Ovary (tissue), 7 donors: ENCODE measurements at regions not wholly inside any gene's neighbourhood (a gene's known extent, or its start where the extent isn't known, plus 50 kb on each side); places are given as distances from the start of the nearest gene placed in this dataset.

ENCODE experiments used
- DNase-seq, 5 donors: peaks; one replicate each; pipeline ENCODE4 v3.0.0-alpha.2; 2019 to 2020
- H3K27ac ChIP-seq, 2 donors: fragments of 200-600 bp; one replicate each; pipeline versions ENCODE4 v1.5.1 to v1.8.0; 2019 to 2022
- H3K27me3 ChIP-seq: fragments of 200-600 bp; one replicate; pipeline ENCODE4 v1.8.0; 2022
- H3K36me3 ChIP-seq: fragments of 200-600 bp; sonication (generic); one replicate; pipeline ENCODE4 v1.5.1; 2019
- H3K4me1 ChIP-seq: one replicate; pipeline ENCODE4 v1.8.1; 2013; ENCODE audit warnings: mild to moderate bottlenecking, moderate library complexity; ENCODE audit not compliant: insufficient read depth
- H3K4me3 ChIP-seq: fragments of 200-600 bp; sonication (generic); one replicate; pipeline ENCODE4 v1.5.1; 2017
- H3K9me3 ChIP-seq, 2 donors: fragments of 200-600 bp in 1 of 2; sonication (generic) in 1 of 2; one replicate each; pipeline versions ENCODE4 v1.5.1 to v1.8.1; 2013 to 2019; ENCODE audit warnings: mild to moderate bottlenecking in 1 of 2, moderate library complexity in 1 of 2
- CTCF ChIP-seq, 3 donors: fragments of 450-650 bp in 2 of 3; fragments of 200-600 bp in 1 of 3; IDR thresholded peaks; one replicate each; pipeline versions ENCODE4 v1.5.1 to v1.8.0; 2016 to 2022; ENCODE audit warnings: antibody characterized with exemption in 3 of 3, mild to moderate bottlenecking in 1 of 3
- EP300 ChIP-seq: sonication (generic); formaldehyde crosslinking; IDR thresholded peaks from one replicate; pipeline ENCODE4 v1.6.1; 2017; ENCODE audit warnings: antibody characterized with exemption
- POLR2A ChIP-seq: fragments of 450-650 bp; IDR thresholded peaks from one replicate; pipeline ENCODE4 v1.6.1; 2017; ENCODE audit warnings: antibody characterized with exemption, mild to moderate bottlenecking, moderate library complexity
- WGBS, 3 donors: extraction: QIAGEN DNeasy Blood & Tissue Kit in 1 of 3; methylation state at CpG; one replicate each; pipeline versions ENCODE4 v1.1.5 to v1.1.7; 2013 to 2017; 5-methylcytosine and 5-hydroxymethylcytosine counted together
- intact Hi-C, 4 donors: fragments of 100-400 bp; cut with DNase I; formaldehyde crosslinking; loops; one replicate each; pipeline versions ENCODE4 v1.11.0 to v1.15.1; 2022 to 2023
- donor health status: DM: no; HTN: no; CAD: no; lungs with moderate emphysema.
- donor health status: DM: no; HTN: no; CAD: no.
- donor health status: Bipolar disorder and iron deficiency.
- donor health status: DM: no; HTN: no; CAD: no.
- donor health status: DM: yes; HTN: yes; CAD: no.

- peaks cover 2% of the 10 kb centered on the region for H3K4me1 ChIP-seq
- H3K36me3 ChIP-seq, result no peaks in the 10 kb centered on the region
- intact Hi-C loops, result no loop called here
- H3K27ac ChIP-seq, result peak overlapping the region in 1 of 2 donors; percentile 74
- no peak overlapping the region for H3K4me3 ChIP-seq
- H3K27me3 ChIP-seq, result no peaks in the 10 kb centered on the region
- 17 to 30% (median 25%) methylated on average over 6 of the region's 6 CpGs for WGBS, 3 donors
- H3K9me3 ChIP-seq, result no peaks in the 10 kb centered on the region
- peak in 2 of 5 donors; percentile 44 to 63 for DNase-seq
- no peak for TF ChIP-seq CTCF (IDR thresholded peaks at IDR 0.05)
- TF ChIP-seq EP300, result peak; percentile 34
Observed at GRCh38 chr14:51328772-51329353, 88.8 kb downstream of the TMX1 start.

GRCh38 chr14:51331486-51332367 lies 91.7 kb downstream of the TMX1 start:
- intact Hi-C loops, result no loop called here
- Histone ChIP-seq H3K27me3 (no peaks in the 10 kb centered on the region), H3K36me3 (no peaks in the 10 kb centered on the region), H3K4me1 (peaks cover 14% of the 10 kb centered on the region), H3K27ac (no peak overlapping the region), H3K4me3 (no peak overlapping the region), H3K9me3 (no peaks in the 10 kb centered on the region)
- no peak for TF ChIP-seq EP300
- no peak for TF ChIP-seq CTCF (IDR thresholded peaks at IDR 0.05)
- no peak for TF ChIP-seq POLR2A
- DNase-seq, result no peak
- 74 to 84% (median 77%) methylated on average over 8 of the region's 8 CpGs for WGBS, 3 donors

- intact Hi-C loops, result no loop called here
- H3K4me1 ChIP-seq, result peaks cover 14% of the 10 kb centered on the region
- no peak for TF ChIP-seq EP300
- TF ChIP-seq CTCF (IDR thresholded peaks at IDR 0.05), result no peak
- no peak for TF ChIP-seq POLR2A
- DNase-seq, result no peak
- H3K27ac ChIP-seq, result no peak overlapping the region
- no peaks in the 10 kb centered on the region for H3K27me3 ChIP-seq
- H3K36me3 ChIP-seq, result no peaks in the 10 kb centered on the region
- no peaks in the 10 kb centered on the region for H3K9me3 ChIP-seq
- H3K4me3 ChIP-seq, result no peak overlapping the region
- WGBS, 3 donors, result 89 to 93% (median 92%) methylated on average over 4 of the region's 4 CpGs
Observed at GRCh38 chr14:51333299-51333698, 93.3 kb downstream of the TMX1 start.

GRCh38 chr14:51333901-51334521 lies 94.0 kb downstream of the TMX1 start:
- Histone ChIP-seq H3K36me3 (no peaks in the 10 kb centered on the region), H3K9me3 (no peaks in the 10 kb centered on the region), H3K27me3 (no peaks in the 10 kb centered on the region), H3K4me3 (no peak overlapping the region), H3K27ac (peak overlapping the region in 1 of 2 donors; percentile 3), H3K4me1 (peaks cover 14% of the 10 kb centered on the region)
- 32 to 39% (median 33%) methylated on average over 1 of the region's 1 CpG for WGBS, 3 donors
- TF ChIP-seq POLR2A (no peak), CTCF (IDR thresholded peaks at IDR 0.05) (no peak)
- DNase-seq, result no peak
- intact Hi-C loops, result no loop called here
